HepG2 (cell line): ENCODE measurements at regions not wholly inside any gene's neighbourhood (a gene's known extent, or its start where the extent isn't known, plus 50 kb on each side); places are given as distances from the start of the nearest gene placed in this dataset.

Experiments used
- CCDC6 ChIP-seq: sonication (generic); formaldehyde crosslinking; IDR thresholded peaks from 2 replicates; pipeline ENCODE4 v1.8.1; 2022; ENCODE audit warnings: mild to moderate bottlenecking, missing genetic modification reagents, moderate library complexity
- CHCHD3 ChIP-seq: sonication (generic); formaldehyde crosslinking; IDR thresholded peaks from 2 replicates; pipeline ENCODE4 v1.8.0; 2022; ENCODE audit warnings: mild to moderate bottlenecking, missing genetic modification reagents, moderate library complexity
- GLI4 ChIP-seq: sonication (generic); formaldehyde crosslinking; IDR thresholded peaks from 2 replicates; pipeline ENCODE4 v1.5.1; 2020; ENCODE audit warnings: missing genetic modification reagents, mild to moderate bottlenecking, moderate library complexity, borderline replicate concordance
- HDAC1 ChIP-seq: sonication (generic); formaldehyde crosslinking; IDR thresholded peaks from 2 replicates; pipeline ENCODE4 v1.5.1; 2020; ENCODE audit warnings: mild to moderate bottlenecking, missing genetic modification reagents
- HMG20B ChIP-seq: conservative IDR thresholded peaks from 2 replicates; pipeline ENCODE4 v1.6.1; 2016; ENCODE audit warnings: missing genetic modification reagents, missing compliant biosample characterization
- HNF4A ChIP-seq: sonication (generic); formaldehyde crosslinking; IDR thresholded peaks from 2 replicates; pipeline ENCODE4 v1.4.0; 2020; ENCODE audit warnings: missing genetic modification reagents
- KLF12 ChIP-seq: sonication (generic); formaldehyde crosslinking; IDR thresholded peaks from 2 replicates; pipeline ENCODE4 v1.4.0; 2020; ENCODE audit warnings: missing genetic modification reagents, borderline replicate concordance
- MAFG ChIP-seq: sonication (generic); formaldehyde crosslinking; IDR thresholded peaks from 2 replicates; pipeline ENCODE4 v1.5.1; 2020; ENCODE audit warnings: mild to moderate bottlenecking, missing genetic modification reagents
- NFE2 ChIP-seq: sonication (generic); formaldehyde crosslinking; IDR thresholded peaks from 2 replicates; pipeline ENCODE4 v1.4.0; 2020; ENCODE audit warnings: missing genetic modification reagents
- NKX3-1 ChIP-seq: sonication (generic); formaldehyde crosslinking; IDR thresholded peaks from 2 replicates; pipeline ENCODE4 v1.5.0; 2020; ENCODE audit warnings: missing genetic modification reagents
- PLSCR1 ChIP-seq: sonication (generic); formaldehyde crosslinking; IDR thresholded peaks from 2 replicates; pipeline ENCODE4 v1.5.0; 2020; ENCODE audit warnings: missing genetic modification reagents, mild to moderate bottlenecking, borderline replicate concordance
- RARA ChIP-seq: IDR thresholded peaks from 2 replicates; pipeline ENCODE4 v1.6.1; 2016; ENCODE audit warnings: missing genetic modification reagents, missing compliant biosample characterization
- RFXAP ChIP-seq: sonication (generic); formaldehyde crosslinking; IDR thresholded peaks from 2 replicates; pipeline ENCODE4 v1.4.0; 2020; ENCODE audit warnings: missing genetic modification reagents, borderline replicate concordance
- TARDBP ChIP-seq: sonication (generic); formaldehyde crosslinking; IDR thresholded peaks from 2 replicates; pipeline ENCODE4 v1.8.0; 2022; ENCODE audit warnings: mild to moderate bottlenecking, missing genetic modification reagents
- TFAP4 ChIP-seq: sonication (generic); IDR thresholded peaks from 2 replicates; pipeline ENCODE4 v1.6.1; 2016; ENCODE audit warnings: low read depth, borderline replicate concordance
- ZNF260 ChIP-seq: sonication (generic); formaldehyde crosslinking; IDR thresholded peaks from 2 replicates; pipeline ENCODE4 v1.4.0; 2020; ENCODE audit warnings: missing genetic modification reagents, low read depth, mild to moderate bottlenecking, borderline replicate concordance
- ZNF367 ChIP-seq: sonication (generic); formaldehyde crosslinking; IDR thresholded peaks from 2 replicates; pipeline ENCODE4 v1.4.0; 2020; ENCODE audit warnings: missing genetic modification reagents, borderline replicate concordance
- ZNF430 ChIP-seq: sonication (generic); formaldehyde crosslinking; IDR thresholded peaks from 2 replicates; pipeline ENCODE4 v1.9.0; 2021; ENCODE audit warnings: mild to moderate bottlenecking, missing genetic modification reagents
- ZNF460 ChIP-seq: sonication (generic); formaldehyde crosslinking; IDR thresholded peaks from 2 replicates; pipeline ENCODE4 v1.5.1; 2020; ENCODE audit warnings: missing genetic modification reagents, mild to moderate bottlenecking, borderline replicate concordance
- ZNF567 ChIP-seq: sonication (generic); formaldehyde crosslinking; IDR thresholded peaks from 2 replicates; pipeline ENCODE4 v1.8.1; 2023; ENCODE audit warnings: mild to moderate bottlenecking, missing genetic modification reagents, borderline replicate concordance
- ZNF572 ChIP-seq: sonication (generic); formaldehyde crosslinking; IDR thresholded peaks from 2 replicates; pipeline ENCODE4 v1.5.1; 2020; ENCODE audit warnings: mild to moderate bottlenecking, missing genetic modification reagents
- ZNF605 ChIP-seq: sonication (generic); formaldehyde crosslinking; IDR thresholded peaks from 2 replicates; pipeline ENCODE4 v1.8.0; 2022; ENCODE audit warnings: mild to moderate bottlenecking, missing genetic modification reagents
- ZNF775 ChIP-seq: sonication (generic); formaldehyde crosslinking; IDR thresholded peaks from 2 replicates; pipeline ENCODE4 v1.4.0; 2020; ENCODE audit warnings: missing genetic modification reagents, mild to moderate bottlenecking, moderate library complexity, borderline replicate concordance
- ZNF780A ChIP-seq: sonication (generic); formaldehyde crosslinking; IDR thresholded peaks from 2 replicates; pipeline ENCODE4 v1.8.0; 2022; ENCODE audit warnings: mild to moderate bottlenecking, missing genetic modification reagents, moderate library complexity
- ZNF841 ChIP-seq: sonication (generic); formaldehyde crosslinking; IDR thresholded peaks from 2 replicates; pipeline ENCODE4 v1.8.1; 2023; ENCODE audit warnings: missing genetic modification reagents, borderline replicate concordance
- TF ChIP-seq, protein P1 (sequence below): sonication (generic); formaldehyde crosslinking; IDR thresholded peaks from 2 replicates; pipeline ENCODE4 v1.8.1; 2023; ENCODE audit warnings: mild to moderate bottlenecking, missing genetic modification reagents
- TF ChIP-seq, protein P2 (sequence below): sonication (generic); formaldehyde crosslinking; conservative IDR thresholded peaks from 2 replicates; pipeline ENCODE4 v1.8.0; 2022; ENCODE audit warnings: mild to moderate bottlenecking, moderate library complexity, missing genetic modification reagents

DNA sequence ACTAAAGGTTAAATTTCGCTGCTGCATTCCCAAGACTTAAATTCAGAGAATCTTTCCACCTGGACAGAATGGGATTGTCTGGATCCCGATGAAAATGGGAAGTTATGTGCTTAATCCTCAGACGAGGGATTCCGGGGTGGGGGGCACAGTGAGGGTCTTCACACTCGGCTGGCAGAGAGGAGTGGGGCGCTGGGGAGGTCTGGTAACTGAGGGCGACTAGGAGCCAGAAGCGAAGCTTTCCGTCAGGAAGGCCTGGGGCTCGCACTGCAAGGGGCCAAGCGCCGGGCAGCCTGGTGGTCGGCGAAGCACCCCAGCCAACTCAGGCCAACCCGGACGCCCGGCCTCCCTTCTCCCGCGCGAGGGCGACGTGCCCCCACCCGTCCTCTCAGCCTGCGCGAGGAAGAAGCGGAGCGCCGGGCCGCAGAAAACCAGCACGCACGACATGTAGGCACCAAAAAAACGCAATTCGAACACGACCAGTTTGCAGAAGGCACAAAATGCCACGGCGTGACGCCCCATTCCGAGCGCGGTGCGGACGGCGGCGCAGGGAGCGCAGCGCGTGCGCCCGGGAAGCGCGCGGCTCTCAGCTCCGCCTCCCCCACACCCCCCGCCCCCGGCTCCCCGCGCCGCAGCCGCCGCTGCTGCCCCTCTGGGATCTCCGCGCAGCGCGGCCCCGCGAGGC, 188.1 kb downstream of the ZEB2 start (continued):
- TF ChIP-seq RFXAP (CRISPR knock-in tag) (peak; percentile 84; the same call in 1 of the 2 replicates), ZNF430 (CRISPR knock-in tag) (0 out of 2 replicates have a peak, but pooled peaks have one; percentile 21), ZNF572 (no peak), ZNF460 (CRISPR knock-in tag) (0 out of 2 replicates have a peak, but pooled peaks have one; percentile 43), HMG20B (CRISPR knock-in tag) (0 out of 2 replicates have a peak, but pooled peaks have one; percentile 31), TFAP4 (no peak), ZNF605 (peak; percentile 89), PLSCR1 (CRISPR knock-in tag) (no peak), GLI4 (CRISPR knock-in tag) (no peak), ZNF841 (CRISPR knock-in tag) (peak; percentile 5; the same call in 1 of the 2 replicates), HDAC1 (CRISPR knock-in tag) (no peak; the same call in none of the 2 replicates), NFE2 (CRISPR knock-in tag) (no peak), CHCHD3 (CRISPR knock-in tag) (peak; percentile 83; the same call in 1 of the 2 replicates), ZNF567 (CRISPR knock-in tag) (no peak), ZNF260 (CRISPR knock-in tag) (no peak), CCDC6 (CRISPR knock-in tag) (no peak), KLF12 (CRISPR knock-in tag) (no peak), MAFG (no peak), NKX3-1 (CRISPR knock-in tag) (0 out of 2 replicates have a peak, but pooled peaks have one; percentile 50), TARDBP (CRISPR knock-in tag) (no peak), ZNF780A (CRISPR knock-in tag) (no peak; the same call in 1 of the 2 replicates), ZNF775 (CRISPR knock-in tag) (no peak), RARA (CRISPR knock-in tag) (0 out of 2 replicates have a peak, but pooled peaks have one; percentile 14), ZNF367 (CRISPR knock-in tag) (no peak; the same call in 1 of the 2 replicates), HNF4A (CRISPR knock-in tag) (0 out of 2 replicates have a peak, but pooled peaks have one; percentile 12)
- TF ChIP-seq, protein P1, sequence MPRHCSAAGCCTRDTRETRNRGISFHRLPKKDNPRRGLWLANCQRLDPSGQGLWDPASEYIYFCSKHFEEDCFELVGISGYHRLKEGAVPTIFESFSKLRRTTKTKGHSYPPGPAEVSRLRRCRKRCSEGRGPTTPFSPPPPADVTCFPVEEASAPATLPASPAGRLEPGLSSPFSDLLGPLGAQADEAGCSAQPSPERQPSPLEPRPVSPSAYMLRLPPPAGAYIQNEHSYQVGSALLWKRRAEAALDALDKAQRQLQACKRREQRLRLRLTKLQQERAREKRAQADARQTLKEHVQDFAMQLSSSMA: no peak
- TF ChIP-seq, protein P2, sequence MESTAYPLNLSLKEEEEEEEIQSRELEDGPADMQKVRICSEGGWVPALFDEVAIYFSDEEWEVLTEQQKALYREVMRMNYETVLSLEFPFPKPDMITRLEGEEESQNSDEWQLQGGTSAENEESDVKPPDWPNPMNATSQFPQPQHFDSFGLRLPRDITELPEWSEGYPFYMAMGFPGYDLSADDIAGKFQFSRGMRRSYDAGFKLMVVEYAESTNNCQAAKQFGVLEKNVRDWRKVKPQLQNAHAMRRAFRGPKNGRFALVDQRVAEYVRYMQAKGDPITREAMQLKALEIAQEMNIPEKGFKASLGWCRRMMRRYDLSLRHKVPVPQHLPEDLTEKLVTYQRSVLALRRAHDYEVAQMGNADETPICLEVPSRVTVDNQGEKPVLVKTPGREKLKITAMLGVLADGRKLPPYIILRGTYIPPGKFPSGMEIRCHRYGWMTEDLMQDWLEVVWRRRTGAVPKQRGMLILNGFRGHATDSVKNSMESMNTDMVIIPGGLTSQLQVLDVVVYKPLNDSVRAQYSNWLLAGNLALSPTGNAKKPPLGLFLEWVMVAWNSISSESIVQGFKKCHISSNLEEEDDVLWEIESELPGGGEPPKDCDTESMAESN (CRISPR knock-in tag): peak; percentile 81
